HepG2 (cell line): ENCODE measurements at regions not wholly inside any gene's neighbourhood (a gene's known extent, or its start where the extent isn't known, plus 50 kb on each side); places are given as distances from the start of the nearest gene placed in this dataset.

Experiments
- ATAC-seq: fragments of 200-7000 bp; cut with Tn5 transposase; 3 replicates; pipeline ENCODE4 v1.9.1; 2020; ENCODE audit warnings: mild to moderate bottlenecking, moderate library complexity
- BruUV-seq: library from RNA; stranded (reverse); fragments of 400-500 nt; replicated peaks from 2 replicates; lab custom pipeline; 2021; lab: Mats Ljungman, UMichigan
- CTCF ChIA-PET: fragments of 300-600 bp; formaldehyde crosslinking; extraction: SDS; loops from one replicate; lab custom pipeline; 2021; ENCODE audit warnings: low total read pairs, inconsistent platforms, low intra/inter-chr PET ratio; lab: Yijun Ruan, JAX
- POLR2A ChIA-PET: fragments of 350-600 bp; sonication (Branson Sonifier 250); formaldehyde crosslinking; loops from one replicate; lab custom pipeline; 2020; ENCODE audit warnings: antibody characterized with exemption, inconsistent platforms; lab: Yijun Ruan, JAX
- DNase-seq: peaks from one replicate; pipeline ENCODE4 v3.0.0-alpha.2; 2015; ENCODE audit warnings: low spot score
- FAIRE-seq: peaks from 3 replicates; lab custom pipeline; 2011; peaks lifted over from hg19 to GRCh38; lab: Jason Lieb, UNC
- H2AFZ ChIP-seq: one replicate; pipeline ENCODE4 v1.6.1; 2011; ENCODE audit warnings: low read length, inconsistent platforms
- H3K27ac ChIP-seq: fragments of 300-600 bp; 3 replicates; pipeline ENCODE4 v1.8.0; 2011; ENCODE audit warnings: mixed run types, mild to moderate bottlenecking, mixed read lengths, low read length, inconsistent platforms; ENCODE audit not compliant: insufficient read depth; ENCODE audit errors: extremely low read length
- H3K27me3 ChIP-seq, 2 experiments: fragments of 200-600 bp in 1 of 2; 2 replicates in 1 of 2; 3 replicates in 1 of 2; pipeline versions ENCODE4 v1.6.0 to v1.8.0; 2011; ENCODE audit warnings: low read length in 2 of 2, mild to moderate bottlenecking in 2 of 2, moderate library complexity in 2 of 2, inconsistent platforms in 1 of 2; ENCODE audit not compliant: insufficient read depth in 2 of 2, control insufficient read depth in 1 of 2
- H3K36me3 ChIP-seq, 2 experiments: fragments of 200-600 bp in 1 of 2; replicated peaks in 1 of 2; 2 replicates in 1 of 2; 3 replicates in 1 of 2; pipeline versions ENCODE4 v1.5.1 to v1.8.0; 2011; ENCODE audit warnings: low read length in 2 of 2, inconsistent platforms in 1 of 2; ENCODE audit not compliant: insufficient read depth in 2 of 2, control insufficient read depth in 1 of 2
- H3K4me1 ChIP-seq: 2 replicates; pipeline ENCODE4 v1.5.1; 2012; ENCODE audit warnings: low read length, inconsistent platforms; ENCODE audit not compliant: insufficient read depth
- H3K4me2 ChIP-seq: 2 replicates; pipeline ENCODE4 v1.6.0; 2011; ENCODE audit warnings: low read depth, low read length, inconsistent platforms
- H3K4me3 ChIP-seq, 3 experiments: fragments of 200-600 bp in 1 of 3; sonication (generic), shearing (Covaris generic) in 1 of 3; replicated peaks in 1 of 3; 2 replicates each; pipeline ENCODE4 v1.5.1; 2011 to 2016; ENCODE audit warnings: low read length in 3 of 3, inconsistent platforms in 2 of 3, low read depth in 2 of 3, mild to moderate bottlenecking in 2 of 3, control low read depth in 1 of 3, mixed read lengths in 1 of 3; ENCODE audit not compliant: insufficient read depth in 1 of 3
- H3K79me2 ChIP-seq: one replicate; pipeline ENCODE4 v1.6.1; 2011; ENCODE audit warnings: low read length, inconsistent platforms; ENCODE audit not compliant: insufficient read depth
- H3K9ac ChIP-seq: 2 replicates; pipeline ENCODE4 v1.6.0; 2011; ENCODE audit warnings: mild to moderate bottlenecking, low read depth, low read length, inconsistent platforms; ENCODE audit not compliant: insufficient read depth
- H3K9me3 ChIP-seq: 2 replicates; pipeline ENCODE4 v1.5.1; 2012; ENCODE audit warnings: mild to moderate bottlenecking, low read length
- H4K20me1 ChIP-seq: 2 replicates; pipeline ENCODE4 v1.6.0; 2011; ENCODE audit warnings: inconsistent platforms, mild to moderate bottlenecking, low read length, moderate library complexity; ENCODE audit not compliant: insufficient read depth
- KLF15 ChIP-seq: sonication (generic); formaldehyde crosslinking; IDR thresholded peaks from 2 replicates; pipeline ENCODE4 v1.8.1; 2023; ENCODE audit warnings: borderline replicate concordance, mild to moderate bottlenecking, inconsistent platforms, missing genetic modification reagents, mixed read lengths
- MAFK ChIP-seq, 2 experiments: IDR thresholded peaks in 1 of 2; conservative IDR thresholded peaks in 1 of 2; 2 replicates each; pipeline ENCODE4 v1.6.1; 2011; ENCODE audit warnings: improper control_type of control experiment in 2 of 2, low read length in 2 of 2
- MIXL1 ChIP-seq: IDR thresholded peaks from 2 replicates; pipeline ENCODE4 v1.6.1; 2016
- MLLT10 ChIP-seq: sonication (generic); formaldehyde crosslinking; IDR thresholded peaks from 2 replicates; pipeline ENCODE4 v1.4.0; 2020; ENCODE audit warnings: missing genetic modification reagents
- SAFB2 ChIP-seq: sonication (generic); formaldehyde crosslinking; IDR thresholded peaks from 2 replicates; pipeline ENCODE4 v1.5.1; 2020; ENCODE audit warnings: missing genetic modification reagents, low read depth, mild to moderate bottlenecking, borderline replicate concordance
- ZNF225 ChIP-seq: sonication (generic); formaldehyde crosslinking; IDR thresholded peaks from 2 replicates; pipeline ENCODE4 v1.4.0; 2020; ENCODE audit warnings: mild to moderate bottlenecking, missing genetic modification reagents
- ZNF570 ChIP-seq: sonication (generic); formaldehyde crosslinking; IDR thresholded peaks from 2 replicates; pipeline ENCODE4 v1.4.0; 2020; ENCODE audit warnings: mild to moderate bottlenecking, missing genetic modification reagents, borderline replicate concordance
- ZSCAN22 ChIP-seq: sonication (generic); formaldehyde crosslinking; IDR thresholded peaks from 2 replicates; pipeline ENCODE4 v1.4.0; 2020; ENCODE audit warnings: mild to moderate bottlenecking, missing genetic modification reagents
- in situ Hi-C: cut with HindIII; loops from 2 replicates; pipeline ENCODE4 v1.10.0; 2017; ENCODE audit warnings: low pct_unique_long_range_greater_than_20kb; ENCODE audit not compliant: extremely low pct_ligation_motif_present
- intact Hi-C: fragments of 100-400 bp; cut with micrococcal nuclease; formaldehyde crosslinking; loops from one replicate; pipeline ENCODE4 v1.10.0; 2022; ENCODE audit not compliant: unreplicated experiment
- TF ChIP-seq, protein P1 (sequence below): sonication (generic); formaldehyde crosslinking; IDR thresholded peaks from 2 replicates; pipeline ENCODE4 v1.8.1; 2023; ENCODE audit warnings: mild to moderate bottlenecking, missing genetic modification reagents, borderline replicate concordance
- TF ChIP-seq, protein P2 (sequence below): sonication (generic); formaldehyde crosslinking; IDR thresholded peaks from 2 replicates; pipeline ENCODE4 v1.9.0; 2022; ENCODE audit warnings: missing genetic modification reagents, mild to moderate bottlenecking, borderline replicate concordance
- TF ChIP-seq, protein P3 (sequence below): sonication (generic); formaldehyde crosslinking; IDR thresholded peaks from 2 replicates; pipeline ENCODE4 v1.4.0; 2020; ENCODE audit warnings: low read depth, mild to moderate bottlenecking, missing genetic modification reagents
- TF ChIP-seq, protein P4 (sequence below): fragments of 450-650 bp; IDR thresholded peaks from 2 replicates; pipeline ENCODE4 v1.6.1; 2017

DNA sequence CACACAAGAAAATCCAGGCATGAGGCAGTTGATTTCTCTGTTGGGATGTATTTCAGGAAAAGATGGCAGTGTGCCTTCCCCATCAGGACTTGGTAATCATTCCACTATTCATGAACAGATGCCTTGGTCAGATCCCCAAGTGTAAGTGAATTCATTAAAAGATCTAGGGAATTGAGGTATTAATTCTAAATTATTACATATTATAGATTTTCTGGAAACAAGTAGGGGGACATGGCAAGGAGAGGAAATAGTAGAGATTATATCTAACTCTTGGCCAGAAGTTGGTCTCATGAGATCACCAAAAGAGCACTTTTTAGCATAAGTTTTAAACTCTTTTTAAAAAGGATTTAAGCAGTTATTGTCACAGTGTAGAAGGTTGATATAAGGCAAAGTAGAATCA is 74.4 kb upstream of the MDFIC2 start:
- Histone ChIP-seq H3K4me1 (no peaks in the 10 kb centered on the region), H3K9ac (no peak overlapping the region), H3K27ac (no peak overlapping the region), H3K9me3 (no peaks in the 10 kb centered on the region), H2AFZ (no peak overlapping the region), H3K4me3 (no peak overlapping the region), H3K4me2 (no peak overlapping the region), H3K27me3 (no peaks in the 10 kb centered on the region), H3K36me3 (no peaks in the 10 kb centered on the region), H3K79me2 (no peaks in the 10 kb centered on the region), H4K20me1 (no peaks in the 10 kb centered on the region)
- intact Hi-C loops = no loop called here
- no TSS peak for BruUV-seq
- ChIA-PET POLR2A (no interaction called here), CTCF (no interaction called here)
- DNase-seq = no peak
- TF ChIP-seq, protein P1, sequence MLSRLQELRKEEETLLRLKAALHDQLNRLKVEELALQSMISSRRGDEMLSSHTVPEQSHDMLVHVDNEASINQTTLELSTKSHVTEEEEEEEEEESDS (CRISPR knock-in tag) = no peak
- TF ChIP-seq MIXL1 (CRISPR knock-in tag) (no peak), SAFB2 (no peak), MAFK (conservative IDR thresholded peaks at IDR 0.05 in 1 of 2, IDR thresholded peaks at IDR 0.05 in 1 of 2; ENCODE audit: low read length in 2 of 2) (no peak), ZNF225 (CRISPR knock-in tag) (no peak), ZSCAN22 (CRISPR knock-in tag) (no peak), MLLT10 (no peak), ZNF570 (CRISPR knock-in tag) (no peak), KLF15 (CRISPR knock-in tag) (no peak)
- TF ChIP-seq, protein P2, sequence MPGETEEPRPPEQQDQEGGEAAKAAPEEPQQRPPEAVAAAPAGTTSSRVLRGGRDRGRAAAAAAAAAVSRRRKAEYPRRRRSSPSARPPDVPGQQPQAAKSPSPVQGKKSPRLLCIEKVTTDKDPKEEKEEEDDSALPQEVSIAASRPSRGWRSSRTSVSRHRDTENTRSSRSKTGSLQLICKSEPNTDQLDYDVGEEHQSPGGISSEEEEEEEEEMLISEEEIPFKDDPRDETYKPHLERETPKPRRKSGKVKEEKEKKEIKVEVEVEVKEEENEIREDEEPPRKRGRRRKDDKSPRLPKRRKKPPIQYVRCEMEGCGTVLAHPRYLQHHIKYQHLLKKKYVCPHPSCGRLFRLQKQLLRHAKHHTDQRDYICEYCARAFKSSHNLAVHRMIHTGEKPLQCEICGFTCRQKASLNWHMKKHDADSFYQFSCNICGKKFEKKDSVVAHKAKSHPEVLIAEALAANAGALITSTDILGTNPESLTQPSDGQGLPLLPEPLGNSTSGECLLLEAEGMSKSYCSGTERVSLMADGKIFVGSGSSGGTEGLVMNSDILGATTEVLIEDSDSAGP (CRISPR knock-in tag) = no peak
- TF ChIP-seq, protein P3, sequence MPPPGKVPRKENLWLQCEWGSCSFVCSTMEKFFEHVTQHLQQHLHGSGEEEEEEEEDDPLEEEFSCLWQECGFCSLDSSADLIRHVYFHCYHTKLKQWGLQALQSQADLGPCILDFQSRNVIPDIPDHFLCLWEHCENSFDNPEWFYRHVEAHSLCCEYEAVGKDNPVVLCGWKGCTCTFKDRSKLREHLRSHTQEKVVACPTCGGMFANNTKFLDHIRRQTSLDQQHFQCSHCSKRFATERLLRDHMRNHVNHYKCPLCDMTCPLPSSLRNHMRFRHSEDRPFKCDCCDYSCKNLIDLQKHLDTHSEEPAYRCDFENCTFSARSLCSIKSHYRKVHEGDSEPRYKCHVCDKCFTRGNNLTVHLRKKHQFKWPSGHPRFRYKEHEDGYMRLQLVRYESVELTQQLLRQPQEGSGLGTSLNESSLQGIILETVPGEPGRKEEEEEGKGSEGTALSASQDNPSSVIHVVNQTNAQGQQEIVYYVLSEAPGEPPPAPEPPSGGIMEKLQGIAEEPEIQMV = no peak
- TF ChIP-seq, protein P4, sequence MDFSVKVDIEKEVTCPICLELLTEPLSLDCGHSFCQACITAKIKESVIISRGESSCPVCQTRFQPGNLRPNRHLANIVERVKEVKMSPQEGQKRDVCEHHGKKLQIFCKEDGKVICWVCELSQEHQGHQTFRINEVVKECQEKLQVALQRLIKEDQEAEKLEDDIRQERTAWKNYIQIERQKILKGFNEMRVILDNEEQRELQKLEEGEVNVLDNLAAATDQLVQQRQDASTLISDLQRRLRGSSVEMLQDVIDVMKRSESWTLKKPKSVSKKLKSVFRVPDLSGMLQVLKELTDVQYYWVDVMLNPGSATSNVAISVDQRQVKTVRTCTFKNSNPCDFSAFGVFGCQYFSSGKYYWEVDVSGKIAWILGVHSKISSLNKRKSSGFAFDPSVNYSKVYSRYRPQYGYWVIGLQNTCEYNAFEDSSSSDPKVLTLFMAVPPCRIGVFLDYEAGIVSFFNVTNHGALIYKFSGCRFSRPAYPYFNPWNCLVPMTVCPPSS = no peak
- FAIRE-seq = no peak
- no peak for ATAC-seq
- in situ Hi-C loops = no loop called here
